Amniotic epithelial cell (primary cell): ENCODE measurements at regions not wholly inside any gene's neighbourhood (a gene's known extent, or its start where the extent isn't known, plus 50 kb on each side); places are given as distances from the start of the nearest gene placed in this dataset.

Source experiments
- DNase-seq: peaks from one replicate; pipeline ENCODE4 v3.0.0-alpha.2; 2010; ENCODE audit warnings: low read depth

- no peak for DNase-seq
These were observed 63.1 kb upstream of the STEAP1B start for GRCh38 chr7:22563032-22563501.

GRCh38 chr7:22561895-22562593 lies 62.1 kb upstream of the STEAP1B start:
- DNase-seq = peak; percentile 30

- DNase-seq = peak; percentile 99
These were observed 61.4 kb upstream of the STEAP1B start for GRCh38 chr7:22561321-22561811.

- DNase-seq = peak; percentile 75
These were observed 60.0 kb upstream of the STEAP1B start for GRCh38 chr7:22559829-22560489.

GRCh38 chr7:22557167-22557566 lies 57.2 kb upstream of the STEAP1B start:
- DNase-seq = no peak

GRCh38 chr7:22555476-22555875 lies 55.5 kb upstream of the STEAP1B start:
- DNase-seq = no peak

GRCh38 chr7:22554184-22554583 lies 54.2 kb upstream of the STEAP1B start:
- DNase-seq = no peak

- no peak for DNase-seq
These were observed 52.0 kb upstream of the STEAP1B start for GRCh38 chr7:22551768-22552513.

- no peak for DNase-seq
These were observed 50.6 kb upstream of the STEAP1B start for GRCh38 chr7:22550514-22551030.

GRCh38 chr7:22549667-22550513 lies 49.9 kb upstream of the STEAP1B start:
- DNase-seq = no peak
